T-cell (primary cell): ENCODE measurements at regions not wholly inside any gene's neighbourhood (a gene's known extent, or its start where the extent isn't known, plus 50 kb on each side); places are given as distances from the start of the nearest gene placed in this dataset.

Experiments used
- ATAC-seq, 4 experiments: fragments of 200-7000 bp in 3 of 4; fragments of 150-1000 bp in 1 of 4; cut with Tn5 transposase; replicated peaks in 1 of 4; 1 replicate in 3 of 4; 2 replicates in 1 of 4; pipeline ENCODE4 v1.10.0; 2021; ENCODE audit warnings: moderate library complexity in 3 of 4, mild to moderate bottlenecking in 2 of 4, moderate number of reproducible peaks in 1 of 4
- CTCF ChIA-PET, 2 donors: fragments of 300-600 bp; sonication (Branson Sonifier 250); formaldehyde crosslinking; loops; one replicate each; lab custom pipeline; 2022; ENCODE audit warnings: antibody characterized with exemption in 2 of 2; lab: Charles Lee
- POLR2A ChIA-PET, 2 donors: fragments of 300-600 bp; sonication (Branson Sonifier 250); formaldehyde crosslinking; loops; one replicate each; lab custom pipeline; 2022; ENCODE audit warnings: antibody characterized with exemption in 2 of 2; lab: Charles Lee
- DNase-seq, 35 experiments: peaks; one replicate each; pipeline versions ENCODE4 v3.0.0 to v3.0.0-alpha.2; 2013 to 2023
- H3K27ac ChIP-seq: one replicate; pipeline ENCODE4 v1.5.1; 2013; ENCODE audit warnings: low read length
- H3K27me3 ChIP-seq, 2 experiments: replicated peaks in 1 of 2; 1 replicate in 1 of 2; 2 replicates in 1 of 2; pipeline versions ENCODE4 v1.6.1 to v1.7.0; 2013; ENCODE audit warnings: low read length in 1 of 2, mixed read lengths in 1 of 2; ENCODE audit not compliant: control insufficient read depth in 2 of 2, insufficient read depth in 2 of 2; ENCODE audit errors: extremely low read depth in 1 of 2
- H3K36me3 ChIP-seq, 2 donors: 1 replicate in 1 of 2; 2 replicates in 1 of 2; pipeline versions ENCODE4 v1.6.1 to v1.7.0; 2013; ENCODE audit warnings: low read length in 1 of 2; ENCODE audit not compliant: control insufficient read depth in 2 of 2, insufficient read depth in 1 of 2; ENCODE audit errors: extremely low read depth in 1 of 2
- H3K4me1 ChIP-seq, 2 experiments: 1 replicate in 1 of 2; 2 replicates in 1 of 2; pipeline versions ENCODE4 v1.6.1 to v1.7.0; 2013; ENCODE audit warnings: low read length in 2 of 2, mixed read lengths in 1 of 2; ENCODE audit not compliant: insufficient read depth in 2 of 2, control insufficient read depth in 1 of 2; ENCODE audit errors: extremely low read depth in 1 of 2
- H3K4me3 ChIP-seq, 2 donors: 1 replicate in 1 of 2; 2 replicates in 1 of 2; pipeline versions ENCODE4 v1.5.1 to v1.7.0; 2013; ENCODE audit warnings: mild to moderate bottlenecking in 2 of 2, low read length in 1 of 2, moderate library complexity in 1 of 2; ENCODE audit not compliant: control insufficient read depth in 1 of 2; ENCODE audit errors: extremely low read depth in 1 of 2
- H3K9me3 ChIP-seq: 2 replicates; pipeline ENCODE4 v1.7.0; 2013
- H3K27ac Mint-ChIP-seq, 2 donors: one replicate each; pipeline ENCODE4 v1.8.0; 2020 to 2021; ENCODE audit warnings: mild to moderate bottlenecking in 2 of 2, mixed read lengths in 2 of 2
- H3K27me3 Mint-ChIP-seq, 2 donors: one replicate each; pipeline ENCODE4 v1.8.0; 2021 to 2022; ENCODE audit warnings: mixed read lengths in 2 of 2
- H3K36me3 Mint-ChIP-seq: one replicate; pipeline ENCODE4 v1.8.0; 2021; ENCODE audit warnings: mixed read lengths
- H3K4me1 Mint-ChIP-seq, 3 donors: one replicate each; pipeline ENCODE4 v1.8.0; 2020 to 2022; ENCODE audit warnings: mixed read lengths in 3 of 3, mild to moderate bottlenecking in 1 of 3
- H3K4me3 Mint-ChIP-seq, 3 donors: one replicate each; pipeline ENCODE4 v1.8.0; 2020 to 2022; ENCODE audit warnings: mild to moderate bottlenecking in 3 of 3, mixed read lengths in 3 of 3, moderate library complexity in 3 of 3
- H3K9me3 Mint-ChIP-seq, 3 donors: one replicate each; pipeline ENCODE4 v1.8.0; 2020 to 2022; ENCODE audit warnings: mixed read lengths in 3 of 3
- WGBS: methylation state at CpG from one replicate; pipeline ENCODE4 v1.1.5; 2013; ENCODE audit warnings: missing lambda C conversion rate; ENCODE audit not compliant: insufficient coverage; 5-methylcytosine and 5-hydroxymethylcytosine counted together

- POLR2A ChIA-PET: no interaction called here
- peaks cover 0 to 13% (median 8%) of the 10 kb centered on the region in 3 donors for H3K9me3 Mint-ChIP-seq
- Histone ChIP-seq H3K27me3 (peaks cover 0 to 9% of the 10 kb centered on the region in 2 experiments), H3K9me3 (no peaks in the 10 kb centered on the region), H3K27ac (no peak overlapping the region), H3K4me1 (no peaks in the 10 kb centered on the region), H3K4me3 (no peak overlapping the region), H3K36me3 (no peaks in the 10 kb centered on the region)
- no peak overlapping the region for H3K4me3 Mint-ChIP-seq
- DNase-seq (no peak), ATAC-seq (no peak)
- CTCF ChIA-PET: no interaction called here
- H3K36me3 Mint-ChIP-seq: no peaks in the 10 kb centered on the region
- no peaks in the 10 kb centered on the region for H3K4me1 Mint-ChIP-seq
- H3K27me3 Mint-ChIP-seq: peaks cover 11 to 14% of the 10 kb centered on the region in 2 donors
- WGBS: 83% methylated on average over 7 of the region's 7 CpGs
- H3K27ac Mint-ChIP-seq: no peak overlapping the region
These were observed 271.7 kb upstream of the NSMCE3 start for GRCh38 chr15:29541309-29541708.

GRCh38 chr15:29540479-29540878, 270.9 kb upstream of the NSMCE3 start:
- Histone ChIP-seq H3K9me3 (no peaks in the 10 kb centered on the region), H3K27me3 (peaks cover 0 to 14% of the 10 kb centered on the region in 2 experiments), H3K36me3 (no peaks in the 10 kb centered on the region), H3K4me3 (no peak overlapping the region), H3K4me1 (no peaks in the 10 kb centered on the region), H3K27ac (no peak overlapping the region)
- WGBS: 80% methylated on average over 1 of the region's 5 CpGs
- Mint-ChIP-seq H3K4me3 (no peak overlapping the region), H3K27me3 (peaks cover 12 to 14% of the 10 kb centered on the region in 2 donors), H3K4me1 (no peaks in the 10 kb centered on the region), H3K36me3 (no peaks in the 10 kb centered on the region), H3K27ac (no peak overlapping the region), H3K9me3 (peaks cover 0 to 5% (median under 1%) of the 10 kb centered on the region in 3 donors)
- CTCF ChIA-PET: no interaction called here
- ATAC-seq (no peak), DNase-seq (no peak)
- POLR2A ChIA-PET: no interaction called here

- Histone ChIP-seq H3K27ac (no peak overlapping the region), H3K27me3 (peaks cover 0 to 16% of the 10 kb centered on the region in 2 experiments), H3K36me3 (no peaks in the 10 kb centered on the region), H3K4me1 (no peaks in the 10 kb centered on the region), H3K4me3 (no peak overlapping the region), H3K9me3 (no peaks in the 10 kb centered on the region)
- H3K27me3 Mint-ChIP-seq: peaks cover 12 to 14% of the 10 kb centered on the region in 2 donors
- DNase-seq (no peak), ATAC-seq (no peak)
- ChIA-PET CTCF (no interaction called here), POLR2A (no interaction called here)
- no peaks in the 10 kb centered on the region for H3K36me3 Mint-ChIP-seq
- H3K4me3 Mint-ChIP-seq: no peak overlapping the region
- H3K9me3 Mint-ChIP-seq: no peaks in the 10 kb centered on the region
- no peaks in the 10 kb centered on the region for H3K4me1 Mint-ChIP-seq
- 59% methylated on average over 6 of the region's 6 CpGs for WGBS
- H3K27ac Mint-ChIP-seq: no peak overlapping the region
These were observed 270.1 kb upstream of the NSMCE3 start for GRCh38 chr15:29539736-29540135.

GRCh38 chr15:29538044-29538443, 268.4 kb upstream of the NSMCE3 start:
- H3K36me3 Mint-ChIP-seq: no peaks in the 10 kb centered on the region
- Histone ChIP-seq H3K36me3 (no peaks in the 10 kb centered on the region), H3K27me3 (peaks cover 0 to 16% of the 10 kb centered on the region in 2 experiments), H3K4me3 (no peak overlapping the region), H3K27ac (no peak overlapping the region), H3K4me1 (no peaks in the 10 kb centered on the region), H3K9me3 (no peaks in the 10 kb centered on the region)
- H3K4me3 Mint-ChIP-seq: no peak overlapping the region
- H3K27me3 Mint-ChIP-seq: peaks cover 12% of the 10 kb centered on the region in 2 donors
- ATAC-seq (no peak), DNase-seq (no peak)
- CTCF ChIA-PET: no interaction called here
- H3K27ac Mint-ChIP-seq: no peak overlapping the region
- 56% methylated on average over 4 of the region's 5 CpGs for WGBS
- POLR2A ChIA-PET: no interaction called here
- H3K9me3 Mint-ChIP-seq: no peaks in the 10 kb centered on the region
- H3K4me1 Mint-ChIP-seq: no peaks in the 10 kb centered on the region

- H3K9me3 Mint-ChIP-seq: no peaks in the 10 kb centered on the region
- no peaks in the 10 kb centered on the region for H3K36me3 ChIP-seq
- H3K27me3 ChIP-seq: peaks cover 0 to 16% of the 10 kb centered on the region in 2 experiments
- no peaks in the 10 kb centered on the region for H3K4me1 Mint-ChIP-seq
- CTCF ChIA-PET: no interaction called here
- H3K27ac ChIP-seq: no peak overlapping the region
- no peak for ATAC-seq
- no peak overlapping the region for H3K4me3 Mint-ChIP-seq
- POLR2A ChIA-PET: no interaction called here
- H3K4me1 ChIP-seq: no peaks in the 10 kb centered on the region
- no peaks in the 10 kb centered on the region for H3K9me3 ChIP-seq
- H3K27ac Mint-ChIP-seq: no peak overlapping the region
- H3K4me3 ChIP-seq: no peak overlapping the region
- no peaks in the 10 kb centered on the region for H3K36me3 Mint-ChIP-seq
- no CpG with 5 or more reads among the region's 3 CpGs for WGBS
- no peak for DNase-seq
- H3K27me3 Mint-ChIP-seq: peaks cover 0 to 9% of the 10 kb centered on the region in 2 donors
These were observed 266.3 kb upstream of the NSMCE3 start for GRCh38 chr15:29535952-29536351.

GRCh38 chr15:29534378-29534777, 264.8 kb upstream of the NSMCE3 start:
- Histone ChIP-seq H3K4me1 (no peaks in the 10 kb centered on the region), H3K27ac (no peak overlapping the region), H3K4me3 (no peak overlapping the region), H3K36me3 (no peaks in the 10 kb centered on the region), H3K9me3 (no peaks in the 10 kb centered on the region), H3K27me3 (peaks cover 0 to 14% of the 10 kb centered on the region in 2 experiments)
- WGBS: 80% methylated on average over 1 of the region's 3 CpGs
- no peak for ATAC-seq
- no peaks in the 10 kb centered on the region for H3K9me3 Mint-ChIP-seq
- DNase-seq: no peak
- no peaks in the 10 kb centered on the region for H3K4me1 Mint-ChIP-seq
- H3K4me3 Mint-ChIP-seq: no peak overlapping the region
- POLR2A ChIA-PET: no interaction called here
- H3K27me3 Mint-ChIP-seq: peaks cover 0 to 7% of the 10 kb centered on the region in 2 donors
- CTCF ChIA-PET: interaction anchor here (0.7 to 0.8 kb wide), 2 partner anchors 11 to 27 kb away, joined by 3 to 10 read pairs; no protein-coding TSS in a partner anchor
- no peaks in the 10 kb centered on the region for H3K36me3 Mint-ChIP-seq
- H3K27ac Mint-ChIP-seq: no peak overlapping the region

- H3K27me3 ChIP-seq: peaks cover 0 to 14% of the 10 kb centered on the region in 2 experiments
- ATAC-seq: no peak
- no peak overlapping the region for H3K4me3 ChIP-seq
- CTCF ChIA-PET: interaction anchor here (0.7 to 0.8 kb wide), 2 partner anchors 12 to 28 kb away, joined by 3 to 10 read pairs; no protein-coding TSS in a partner anchor
- POLR2A ChIA-PET: no interaction called here
- H3K4me3 Mint-ChIP-seq: no peak overlapping the region
- H3K27ac ChIP-seq: no peak overlapping the region
- WGBS: no CpG with 5 or more reads among the region's 5 CpGs
- DNase-seq: no peak
- H3K4me1 Mint-ChIP-seq: no peaks in the 10 kb centered on the region
- no peak overlapping the region for H3K27ac Mint-ChIP-seq
- H3K4me1 ChIP-seq: no peaks in the 10 kb centered on the region
- H3K9me3 ChIP-seq: no peaks in the 10 kb centered on the region
- H3K9me3 Mint-ChIP-seq: no peaks in the 10 kb centered on the region
- peaks cover 0 to 7% of the 10 kb centered on the region in 2 donors for H3K27me3 Mint-ChIP-seq
- H3K36me3 Mint-ChIP-seq: no peaks in the 10 kb centered on the region
- no peaks in the 10 kb centered on the region for H3K36me3 ChIP-seq
These were observed 264.0 kb upstream of the NSMCE3 start for GRCh38 chr15:29533647-29534046.
